Activated naive CD8-positive, alpha-beta T cell treated with anti-CD3 and anti-CD28 coated beads, Interleukin-2, amount 10 ng/mL, durations not matched to agents 7 days and 5 days (primary cell): ENCODE measurements at regions not wholly inside any gene's neighbourhood (a gene's known extent, or its start where the extent isn't known, plus 50 kb on each side); places are given as distances from the start of the nearest gene placed in this dataset.

Source experiments
- ATAC-seq: fragments of 150-1000 bp; cut with Tn5 transposase; one replicate; pipeline ENCODE4 v1.10.0; 2021; ENCODE audit warnings: low read depth, moderate library complexity
- POLR2A ChIA-PET: fragments of 350-600 bp; sonication (Branson Sonifier 250); formaldehyde crosslinking; loops from one replicate; lab custom pipeline; 2021; ENCODE audit warnings: antibody characterized with exemption; lab: Charles Lee
- DNase-seq: peaks from one replicate; pipeline ENCODE4 v3.0.0; 2021
- H3K27ac Mint-ChIP-seq: one replicate; pipeline ENCODE4 v1.8.0; 2022; ENCODE audit warnings: mild to moderate bottlenecking, mixed read lengths
- H3K27me3 Mint-ChIP-seq: one replicate; pipeline ENCODE4 v1.8.0; 2022; ENCODE audit warnings: mild to moderate bottlenecking, moderate library complexity, mixed read lengths
- H3K36me3 Mint-ChIP-seq: one replicate; pipeline ENCODE4 v1.8.0; 2021; ENCODE audit warnings: mild to moderate bottlenecking, mixed read lengths
- H3K4me1 Mint-ChIP-seq: one replicate; pipeline ENCODE4 v1.8.0; 2021; ENCODE audit warnings: mixed read lengths
- H3K4me3 Mint-ChIP-seq: one replicate; pipeline ENCODE4 v1.8.0; 2022; ENCODE audit warnings: mild to moderate bottlenecking, moderate library complexity, mixed read lengths
- H3K9me3 Mint-ChIP-seq: one replicate; pipeline ENCODE4 v1.8.0; 2021; ENCODE audit warnings: mixed read lengths

- H3K4me1 Mint-ChIP-seq, result no peaks in the 10 kb centered on the region
- peaks cover 2% of the 10 kb centered on the region for H3K9me3 Mint-ChIP-seq
- no peak for DNase-seq
- no peak for ATAC-seq
- H3K36me3 Mint-ChIP-seq, result no peaks in the 10 kb centered on the region
- POLR2A ChIA-PET, result no interaction called here
- no peaks in the 10 kb centered on the region for H3K27me3 Mint-ChIP-seq
- no peak overlapping the region for H3K27ac Mint-ChIP-seq
- H3K4me3 Mint-ChIP-seq, result no peak overlapping the region
Measured at GRCh38 chr15:87805117-87805820, 451.3 kb downstream of the NTRK3 start.

DNA sequence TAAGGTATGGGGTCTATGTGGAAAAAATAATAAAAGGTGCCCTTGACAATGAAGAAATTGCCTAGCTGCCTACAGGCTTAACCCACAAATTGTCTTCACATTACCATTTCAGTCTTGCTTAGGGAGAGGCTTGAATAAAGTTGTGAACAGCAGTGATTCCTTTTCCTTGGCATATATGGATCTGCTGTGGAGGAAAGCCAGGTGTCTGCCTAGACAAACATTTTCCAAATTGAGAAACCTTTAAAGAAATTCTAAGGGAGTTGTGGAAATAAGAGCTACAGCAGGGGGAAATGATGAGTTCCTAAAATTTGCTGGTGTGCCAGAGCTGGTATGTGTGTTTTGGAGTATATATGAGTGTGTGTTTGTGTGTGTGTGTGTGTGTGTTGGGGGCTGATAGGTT is 452.1 kb downstream of the NTRK3 start:
- Mint-ChIP-seq H3K4me3 (no peak overlapping the region), H3K4me1 (no peaks in the 10 kb centered on the region), H3K27ac (no peak overlapping the region), H3K27me3 (no peaks in the 10 kb centered on the region), H3K36me3 (no peaks in the 10 kb centered on the region), H3K9me3 (peaks cover 2% of the 10 kb centered on the region)
- POLR2A ChIA-PET, result no interaction called here
- ATAC-seq (no peak), DNase-seq (no peak)

GRCh38 chr15:87799838-87800237 is 456.7 kb downstream of the NTRK3 start:
- POLR2A ChIA-PET, result no interaction called here
- DNase-seq, result no peak
- Mint-ChIP-seq H3K27ac (no peak overlapping the region), H3K4me1 (no peaks in the 10 kb centered on the region), H3K27me3 (no peaks in the 10 kb centered on the region), H3K9me3 (peaks cover 1% of the 10 kb centered on the region), H3K36me3 (no peaks in the 10 kb centered on the region), H3K4me3 (no peak overlapping the region)
- no peak for ATAC-seq

DNA sequence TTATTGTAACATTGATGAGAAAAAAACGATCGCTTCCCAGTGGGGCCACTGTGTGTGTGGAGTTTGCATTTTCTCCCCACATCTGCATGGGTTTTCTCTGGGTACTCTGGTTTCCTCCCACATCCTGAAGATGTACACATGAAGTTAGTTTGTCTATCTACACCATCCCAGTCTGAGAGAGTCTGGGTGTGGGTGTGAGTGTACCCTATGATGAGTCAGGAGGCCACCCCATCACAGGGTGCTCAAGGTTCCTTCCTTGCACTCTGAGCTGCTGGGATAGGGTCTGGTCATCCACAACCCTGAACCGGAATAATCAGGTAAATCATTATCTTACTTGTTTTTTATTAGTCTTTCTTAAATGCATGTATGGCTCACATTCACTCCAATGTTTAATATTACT is 457.1 kb downstream of the NTRK3 start:
- DNase-seq (no peak), ATAC-seq (no peak)
- Mint-ChIP-seq H3K9me3 (peaks cover 1% of the 10 kb centered on the region), H3K4me3 (no peak overlapping the region), H3K4me1 (no peaks in the 10 kb centered on the region), H3K27ac (no peak overlapping the region), H3K36me3 (no peaks in the 10 kb centered on the region), H3K27me3 (no peaks in the 10 kb centered on the region)
- POLR2A ChIA-PET, result no interaction called here

DNA sequence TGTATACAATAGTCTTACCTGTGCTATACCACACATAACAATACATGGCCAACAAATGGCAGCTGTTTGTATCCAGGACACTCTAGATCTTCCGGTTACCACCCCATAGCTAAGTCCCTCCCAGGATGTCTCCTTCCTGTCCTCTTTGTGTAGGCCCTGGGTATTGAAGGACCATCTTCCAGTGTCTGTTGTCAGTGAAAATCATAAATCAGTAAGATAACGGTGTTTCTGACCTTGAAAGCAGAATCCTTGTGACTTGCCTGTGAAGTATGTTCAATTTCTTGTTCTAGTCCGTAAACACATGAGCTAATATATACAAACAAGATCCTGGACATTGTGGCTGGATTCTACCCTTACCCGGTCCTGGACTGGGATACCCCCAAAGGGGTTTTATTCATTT is 462.8 kb downstream of the NTRK3 start:
- Mint-ChIP-seq H3K36me3 (no peaks in the 10 kb centered on the region), H3K27me3 (no peaks in the 10 kb centered on the region), H3K4me3 (no peak overlapping the region), H3K4me1 (no peaks in the 10 kb centered on the region), H3K9me3 (no peaks in the 10 kb centered on the region), H3K27ac (no peak overlapping the region)
- POLR2A ChIA-PET, result no interaction called here
- no peak for DNase-seq
- no peak for ATAC-seq

DNA sequence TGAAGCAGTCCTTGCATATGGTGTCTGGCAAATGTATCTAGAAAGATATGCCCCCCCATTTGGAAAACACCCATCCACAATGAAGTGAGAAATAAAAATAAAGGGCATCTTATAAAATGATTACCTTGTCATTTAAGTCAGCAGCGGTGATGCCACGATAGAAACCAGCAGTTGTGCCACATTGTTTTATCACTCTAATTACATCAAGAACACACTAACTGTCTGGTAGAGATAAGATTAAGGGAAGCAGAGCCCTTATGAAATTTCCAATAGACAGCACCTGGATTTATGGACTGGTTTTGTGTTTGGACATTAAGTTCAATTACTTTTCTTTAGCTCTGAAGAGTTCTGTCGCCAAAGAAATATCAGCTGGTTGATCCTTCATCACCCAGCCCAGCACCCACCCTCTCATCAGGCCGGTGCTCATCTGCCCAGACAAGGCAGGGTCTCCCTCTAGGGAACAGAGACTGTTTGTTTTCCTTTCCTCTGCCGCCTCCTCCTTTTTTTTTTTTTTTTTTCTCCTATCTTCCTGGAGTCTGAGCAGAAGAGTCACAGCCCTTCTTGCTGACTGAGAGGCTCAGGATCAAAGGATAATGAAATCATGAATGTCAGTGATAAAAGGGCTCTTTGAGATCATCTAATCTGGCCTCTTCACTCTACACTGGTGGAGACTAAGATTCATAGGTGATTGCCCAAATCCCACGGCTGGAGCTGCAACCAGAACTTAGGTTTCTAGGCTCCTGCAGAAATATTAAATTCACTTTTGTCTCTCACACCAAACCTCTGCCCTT is 464.1 kb downstream of the NTRK3 start:
- Mint-ChIP-seq H3K27ac (no peak overlapping the region), H3K9me3 (no peaks in the 10 kb centered on the region), H3K4me1 (no peaks in the 10 kb centered on the region), H3K36me3 (no peaks in the 10 kb centered on the region), H3K27me3 (no peaks in the 10 kb centered on the region), H3K4me3 (no peak overlapping the region)
- DNase-seq (no peak), ATAC-seq (no peak)
- POLR2A ChIA-PET, result no interaction called here

DNA sequence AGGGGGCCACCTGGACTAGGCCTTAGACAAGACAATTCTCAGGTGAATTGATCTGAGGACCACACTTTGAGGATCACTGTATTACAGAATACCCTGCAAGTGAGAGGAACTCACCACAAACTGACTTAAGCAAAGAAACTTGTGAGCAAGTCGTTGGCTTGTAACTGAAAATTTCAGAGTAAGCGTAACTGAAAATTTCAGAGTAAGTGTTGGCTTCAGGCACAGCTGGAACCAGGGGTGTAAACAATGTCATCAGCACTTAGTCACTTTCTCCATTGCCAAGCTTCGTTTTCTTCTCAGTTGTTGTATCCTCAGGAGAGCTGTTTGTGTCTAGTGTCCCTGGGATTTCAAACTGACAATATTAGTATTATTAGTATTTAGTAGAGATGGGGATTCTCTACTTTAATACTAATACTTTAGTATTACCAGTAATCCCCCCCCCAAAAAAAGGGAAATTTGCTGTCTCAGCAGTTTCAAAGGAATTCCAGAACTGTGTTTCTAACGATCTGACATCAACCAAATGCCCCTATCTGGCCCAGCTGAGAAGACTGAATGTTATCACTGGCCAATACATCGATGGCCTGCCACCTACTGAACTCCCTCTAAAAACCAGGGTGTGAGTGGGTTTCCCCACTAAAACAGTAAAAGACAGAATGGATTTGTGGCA is 474.4 kb downstream of the NTRK3 start:
- H3K36me3 Mint-ChIP-seq, result no peaks in the 10 kb centered on the region
- peaks cover 3% of the 10 kb centered on the region for H3K9me3 Mint-ChIP-seq
- POLR2A ChIA-PET, result no interaction called here

GRCh38 chr15:87779746-87780145 is 476.8 kb downstream of the NTRK3 start:
- H3K4me3 Mint-ChIP-seq, result no peak overlapping the region
- POLR2A ChIA-PET, result no interaction called here
- DNase-seq, result no peak
- H3K27me3 Mint-ChIP-seq, result no peaks in the 10 kb centered on the region
- no peaks in the 10 kb centered on the region for H3K36me3 Mint-ChIP-seq
- no peak overlapping the region for H3K27ac Mint-ChIP-seq
- ATAC-seq, result no peak
- H3K4me1 Mint-ChIP-seq, result no peaks in the 10 kb centered on the region
- peaks cover 3% of the 10 kb centered on the region for H3K9me3 Mint-ChIP-seq

More for the DNA sequence above, 474.4 kb downstream of the NTRK3 start:
- H3K27me3 Mint-ChIP-seq, result no peaks in the 10 kb centered on the region
- no peak overlapping the region for H3K27ac Mint-ChIP-seq
- no peak for DNase-seq
- ATAC-seq, result no peak
- H3K4me1 Mint-ChIP-seq, result no peaks in the 10 kb centered on the region
- no peak overlapping the region for H3K4me3 Mint-ChIP-seq

DNA sequence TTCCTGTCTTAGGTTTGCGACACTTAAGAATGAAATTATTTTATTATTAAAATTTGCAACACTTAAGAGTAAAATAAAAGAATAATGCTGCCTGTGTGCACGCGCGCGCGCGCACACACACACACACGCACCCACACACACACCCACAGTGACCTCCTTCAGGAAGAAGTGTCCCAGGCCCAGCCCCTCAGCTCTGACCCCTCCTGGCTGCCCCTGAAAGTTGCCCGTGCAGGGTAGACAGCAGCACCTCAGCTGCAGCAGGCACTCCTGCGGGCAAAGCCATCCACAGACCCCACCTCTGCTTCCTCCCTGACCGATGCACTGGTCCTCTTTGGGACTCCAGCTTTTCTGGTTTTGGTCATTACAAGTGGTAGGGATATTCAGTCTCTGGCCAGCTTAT is 478.2 kb downstream of the NTRK3 start:
- DNase-seq (no peak), ATAC-seq (no peak)
- Mint-ChIP-seq H3K36me3 (no peaks in the 10 kb centered on the region), H3K27ac (no peak overlapping the region), H3K4me3 (no peak overlapping the region), H3K27me3 (no peaks in the 10 kb centered on the region), H3K9me3 (peaks cover 3% of the 10 kb centered on the region), H3K4me1 (no peaks in the 10 kb centered on the region)
- POLR2A ChIA-PET, result no interaction called here

GRCh38 chr15:87777054-87777561 is 479.4 kb downstream of the NTRK3 start:
- DNase-seq (no peak), ATAC-seq (no peak)
- H3K36me3 Mint-ChIP-seq, result no peaks in the 10 kb centered on the region
- H3K9me3 Mint-ChIP-seq, result peaks cover 4% of the 10 kb centered on the region
- no peak overlapping the region for H3K4me3 Mint-ChIP-seq
- no peaks in the 10 kb centered on the region for H3K27me3 Mint-ChIP-seq
- no peak overlapping the region for H3K27ac Mint-ChIP-seq
- H3K4me1 Mint-ChIP-seq, result no peaks in the 10 kb centered on the region
- POLR2A ChIA-PET, result no interaction called here

DNA sequence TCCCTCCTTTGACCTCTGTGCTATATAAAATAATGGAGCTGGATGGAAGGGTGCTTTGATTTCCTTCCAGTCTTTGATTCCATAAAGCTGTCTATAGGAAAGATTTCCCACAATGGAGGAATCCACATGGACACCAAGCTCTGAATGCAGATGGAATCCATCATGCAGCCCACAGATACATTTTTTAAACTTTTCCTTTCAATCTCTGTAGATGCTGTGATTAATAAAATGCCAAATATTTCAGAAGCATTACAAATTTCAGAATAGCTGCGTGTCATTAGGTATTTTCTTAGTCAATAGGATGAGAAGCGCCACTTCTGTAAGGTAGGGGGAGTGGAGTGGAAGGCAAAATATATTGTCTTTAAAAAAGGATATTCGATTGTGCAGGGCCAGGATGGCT is 489.0 kb downstream of the NTRK3 start:
- POLR2A ChIA-PET, result no interaction called here
- H3K36me3 Mint-ChIP-seq, result peaks cover 2% of the 10 kb centered on the region
- DNase-seq (no peak), ATAC-seq (no peak)
- no peaks in the 10 kb centered on the region for H3K27me3 Mint-ChIP-seq
- no peak overlapping the region for H3K27ac Mint-ChIP-seq
- H3K4me1 Mint-ChIP-seq, result no peaks in the 10 kb centered on the region
- no peak overlapping the region for H3K4me3 Mint-ChIP-seq
- H3K9me3 Mint-ChIP-seq, result peaks cover 7% of the 10 kb centered on the region

DNA sequence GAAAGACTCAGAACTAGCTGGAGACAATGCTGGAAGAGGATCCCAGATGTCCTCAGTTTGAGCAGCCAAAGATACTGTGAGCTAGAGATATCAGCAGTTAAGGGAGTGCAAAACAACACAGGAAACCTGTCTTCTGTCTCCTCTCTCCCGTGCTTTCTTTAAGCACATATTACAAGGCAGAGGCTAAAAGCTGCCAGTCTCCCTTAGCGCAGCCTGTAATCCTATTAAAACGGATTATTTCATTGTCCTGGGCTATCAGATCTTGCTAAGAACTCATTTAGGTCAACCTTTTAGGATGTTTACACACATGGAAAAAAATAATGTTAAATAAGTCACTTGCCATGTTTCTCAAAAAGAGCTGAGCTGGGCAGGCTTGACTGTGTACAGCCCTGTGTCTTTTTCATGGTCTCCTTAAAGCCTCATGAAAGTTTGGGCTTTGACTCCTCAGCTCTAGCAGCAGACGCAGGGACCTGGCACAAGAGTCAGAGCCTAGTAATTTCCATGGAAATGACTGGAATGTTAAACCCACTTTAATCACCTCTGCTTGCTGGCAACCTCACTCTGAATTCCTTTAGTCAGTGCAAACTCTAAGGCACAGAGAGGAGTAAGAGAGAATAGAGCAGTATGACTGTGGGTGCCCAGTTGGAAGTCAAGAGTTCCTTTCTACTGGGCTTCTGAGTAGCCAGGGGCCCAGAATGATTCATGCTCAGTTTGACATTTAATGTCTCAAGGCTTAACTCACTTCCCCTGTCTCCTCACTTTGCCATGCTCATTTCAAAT is 491.9 kb downstream of the NTRK3 start:
- H3K27ac Mint-ChIP-seq, result no peak overlapping the region
- peaks cover 9% of the 10 kb centered on the region for H3K4me1 Mint-ChIP-seq
- ATAC-seq, result no peak
- H3K36me3 Mint-ChIP-seq, result peaks cover 15% of the 10 kb centered on the region
- H3K27me3 Mint-ChIP-seq, result no peaks in the 10 kb centered on the region
- peaks cover 12% of the 10 kb centered on the region for H3K9me3 Mint-ChIP-seq
- POLR2A ChIA-PET, result no interaction called here
- H3K4me3 Mint-ChIP-seq, result no peak overlapping the region
- no peak for DNase-seq

DNA sequence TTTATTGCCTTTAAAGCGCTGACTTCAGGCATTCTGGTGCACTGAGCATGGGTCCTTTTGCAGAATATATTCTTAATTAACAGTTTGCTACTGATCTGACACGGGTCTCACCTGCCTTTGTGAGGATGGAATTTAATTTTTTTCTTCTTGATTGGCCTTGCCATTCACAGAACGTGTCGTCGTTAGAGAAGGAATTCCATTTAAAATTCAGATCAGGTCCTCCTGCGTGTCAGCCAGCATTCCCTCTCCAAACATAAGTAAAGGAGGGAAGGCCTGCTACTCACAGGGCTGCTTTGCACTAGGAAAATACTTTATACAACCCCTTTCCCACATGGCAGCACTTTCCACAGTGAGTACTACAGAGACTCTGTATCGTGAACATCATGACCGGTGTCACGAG is 492.7 kb downstream of the NTRK3 start:
- no peak for ATAC-seq
- DNase-seq, result no peak
- Mint-ChIP-seq H3K9me3 (peaks cover 12% of the 10 kb centered on the region), H3K4me1 (peaks cover 9% of the 10 kb centered on the region), H3K27ac (no peak overlapping the region), H3K27me3 (no peaks in the 10 kb centered on the region), H3K4me3 (no peak overlapping the region), H3K36me3 (peaks cover 15% of the 10 kb centered on the region)
- POLR2A ChIA-PET, result no interaction called here
